NCI-H510A treated with DMSO at 0.1 percent for 48 hours (cell line): ENCODE measurements at regions not wholly inside any gene's neighbourhood (a gene's known extent, or its start where the extent isn't known, plus 50 kb on each side); places are given as distances from the start of the nearest gene placed in this dataset.
A peak's percentile ranks its signal among the peaks of the same experiment; 100 is the strongest.
"Not testable (repeated sequence)": the region's sequence is repeated elsewhere in the genome, so short reads cannot be mapped to it uniquely, and the experiment has no call there.

ENCODE experiments used
- DNase-seq: peaks from one replicate; lab custom pipeline; 2025; lab: John Stamatoyannopoulos, UW

DNA sequence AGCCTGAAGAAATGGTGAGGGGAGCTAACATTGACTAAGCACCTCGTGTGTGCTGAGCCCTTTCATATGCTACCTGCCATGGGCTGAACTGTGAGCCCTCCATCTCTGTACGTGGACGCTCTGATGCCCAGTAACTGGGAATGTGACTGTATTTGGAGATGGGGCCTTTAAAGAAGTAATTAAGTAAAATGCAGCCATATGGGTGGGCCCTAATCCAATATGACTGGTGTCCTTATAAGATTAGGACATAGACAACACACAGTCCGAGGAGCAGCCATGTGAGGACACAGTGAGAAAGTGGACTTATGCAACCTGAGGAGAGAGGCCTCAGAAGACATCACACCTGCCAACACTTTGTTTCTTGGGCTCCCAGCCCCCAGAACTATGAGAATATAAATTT is 92.7 kb upstream of the ATP1B1 start:
- DNase-seq: no peak

DNA sequence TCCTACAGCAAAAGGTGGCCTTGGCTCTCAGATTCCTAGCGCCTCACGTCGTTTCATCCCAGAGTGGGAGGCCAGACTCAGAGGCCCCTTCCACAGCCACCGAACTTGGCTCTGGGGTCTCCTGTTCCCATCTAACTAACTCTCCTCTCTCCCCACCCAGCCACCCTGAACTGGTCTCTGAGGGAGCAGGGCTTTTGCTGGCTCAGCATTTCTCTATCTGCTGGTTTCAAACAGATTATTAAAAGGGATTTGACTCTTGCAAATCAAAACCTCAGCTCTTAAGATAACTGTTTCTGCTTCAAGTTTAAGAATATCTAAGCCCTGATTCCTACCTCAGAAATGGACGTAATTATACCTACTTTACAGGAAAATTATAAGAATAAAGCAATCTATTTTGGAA is 91.0 kb upstream of the ATP1B1 start:
- DNase-seq: no peak

DNA sequence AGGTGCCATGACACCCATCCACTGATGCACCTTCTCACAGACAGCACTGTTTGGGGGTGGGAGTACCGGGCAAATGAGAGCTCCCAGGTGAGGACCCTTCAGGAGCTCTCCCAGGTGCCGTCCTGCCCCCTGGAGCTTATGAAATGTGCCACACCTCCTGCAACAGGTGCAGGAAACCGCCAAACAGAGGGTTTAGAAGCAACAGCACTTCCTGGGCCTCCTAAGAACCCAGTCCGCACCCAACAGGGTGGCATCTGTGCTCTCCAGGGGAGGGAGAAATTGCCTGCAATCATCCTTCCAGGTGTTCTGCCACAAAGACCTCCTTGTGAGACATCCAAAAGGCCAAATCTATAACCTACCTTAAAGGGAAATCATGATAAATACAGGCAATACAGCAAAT is 87.7 kb upstream of the ATP1B1 start:
- no peak for DNase-seq

DNA sequence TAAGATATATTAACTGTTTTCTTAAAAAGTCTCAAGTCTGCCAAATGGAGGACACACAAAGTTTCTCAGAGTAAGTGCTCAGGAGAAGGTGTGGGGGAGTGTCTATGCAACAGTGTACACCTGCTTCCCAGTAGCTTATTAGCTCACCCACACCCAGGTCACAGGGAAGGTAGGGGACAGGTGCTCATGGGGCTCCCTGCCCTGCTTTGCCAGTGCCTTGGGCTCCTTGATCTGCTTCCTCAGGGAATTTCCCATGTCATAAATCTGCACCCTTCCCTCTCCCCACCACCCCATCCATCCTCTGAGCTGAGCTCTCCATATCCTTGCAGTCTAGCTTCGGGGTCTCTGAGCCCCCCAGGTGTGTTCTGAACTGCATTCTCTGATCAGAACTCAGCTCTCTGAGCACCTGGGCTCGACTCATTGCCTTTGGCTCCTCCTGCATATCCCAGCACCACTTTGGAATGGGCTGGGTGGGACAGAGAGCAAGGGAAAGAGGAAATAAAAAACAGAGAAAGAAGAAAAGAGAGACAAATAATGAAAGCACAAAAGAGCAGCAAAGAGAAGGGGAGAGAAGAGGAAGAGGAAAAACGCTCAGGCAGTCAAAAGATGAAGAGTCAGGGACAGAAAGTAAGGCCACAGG is 87.0 kb upstream of the ATP1B1 start:
- DNase-seq: peak; percentile 23

DNA sequence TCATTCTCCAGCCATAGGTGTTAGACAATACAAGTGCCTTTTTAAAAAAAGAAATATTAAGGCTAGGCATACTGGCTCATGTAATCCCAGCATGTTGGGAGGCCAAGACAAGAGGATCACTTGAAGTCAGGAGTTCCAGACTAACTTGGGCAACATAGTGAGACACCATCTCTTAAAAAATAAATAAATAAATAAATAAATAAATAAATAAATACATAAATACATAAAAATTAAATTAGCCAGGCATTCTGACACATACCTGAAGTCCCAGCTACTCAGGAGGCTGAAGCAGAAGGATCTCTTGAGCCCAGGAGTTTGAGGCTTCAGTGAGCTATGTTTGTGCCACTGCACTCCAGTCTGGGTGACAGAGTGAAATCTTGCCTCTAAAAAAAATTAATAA is 85.8 kb upstream of the ATP1B1 start:
- DNase-seq: no peak

DNA sequence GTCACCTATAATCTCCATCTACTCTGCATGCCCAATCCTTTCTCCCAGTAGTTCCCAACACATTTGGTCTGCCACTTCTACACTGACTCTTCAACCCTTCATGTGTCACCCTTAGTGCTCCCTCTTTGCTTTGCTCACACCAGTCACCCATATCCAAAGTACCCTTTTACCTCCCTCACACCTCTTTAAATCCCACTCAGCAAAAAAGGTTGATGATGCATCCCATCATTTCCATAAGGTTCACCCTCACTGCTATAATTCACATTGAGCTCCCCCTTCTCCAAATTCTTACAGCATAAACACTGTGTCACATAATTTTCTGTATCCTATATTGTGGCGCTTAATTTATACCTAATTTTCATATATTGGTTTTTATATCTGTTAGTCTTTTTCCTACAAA is 83.8 kb upstream of the ATP1B1 start:
- DNase-seq: no peak

DNA sequence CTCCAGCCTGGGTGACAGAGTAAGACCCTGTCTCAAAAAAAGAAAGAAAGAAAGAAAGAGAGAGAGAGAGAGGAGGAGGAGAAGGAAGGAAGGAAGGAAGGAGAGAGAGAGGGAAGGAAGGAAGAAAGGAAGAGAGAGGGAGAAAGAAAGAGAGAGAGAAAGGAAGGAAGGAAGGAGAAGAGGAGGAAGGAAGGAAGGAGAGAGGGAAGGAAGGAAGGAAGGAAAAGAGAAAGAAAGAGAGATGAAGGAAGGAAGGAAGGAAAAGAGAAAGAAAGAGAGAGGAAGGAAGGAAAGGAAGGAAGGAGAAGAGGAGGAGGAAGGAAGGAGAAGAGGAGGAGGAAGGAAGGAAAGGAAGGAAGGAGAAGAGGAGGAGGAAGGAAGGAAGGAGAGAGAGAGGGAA is 82.2 kb upstream of the ATP1B1 start:
- no peak for DNase-seq

DNA sequence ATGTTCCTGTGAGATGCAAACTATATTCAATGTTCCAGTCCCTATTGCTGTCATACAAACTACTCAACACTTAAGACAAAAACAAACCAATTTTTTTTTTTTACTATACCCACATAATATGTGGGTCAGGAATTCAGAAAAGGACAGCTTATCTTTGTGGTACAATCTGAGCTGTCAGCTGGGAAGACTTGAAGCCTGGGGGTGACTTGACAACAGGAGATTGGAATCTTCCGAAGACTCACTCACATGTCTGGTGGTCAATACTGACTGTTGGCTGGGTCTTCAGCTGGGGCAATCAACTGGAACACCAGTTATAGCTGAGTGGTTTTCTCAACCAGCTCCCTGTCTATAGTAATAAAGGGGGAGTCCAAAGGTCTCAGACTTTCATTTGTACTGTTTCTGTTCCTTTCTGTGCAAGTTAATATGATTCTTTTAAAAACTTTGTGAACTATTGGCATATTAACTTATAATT is 81.7 kb upstream of the ATP1B1 start:
- DNase-seq: no peak

DNA sequence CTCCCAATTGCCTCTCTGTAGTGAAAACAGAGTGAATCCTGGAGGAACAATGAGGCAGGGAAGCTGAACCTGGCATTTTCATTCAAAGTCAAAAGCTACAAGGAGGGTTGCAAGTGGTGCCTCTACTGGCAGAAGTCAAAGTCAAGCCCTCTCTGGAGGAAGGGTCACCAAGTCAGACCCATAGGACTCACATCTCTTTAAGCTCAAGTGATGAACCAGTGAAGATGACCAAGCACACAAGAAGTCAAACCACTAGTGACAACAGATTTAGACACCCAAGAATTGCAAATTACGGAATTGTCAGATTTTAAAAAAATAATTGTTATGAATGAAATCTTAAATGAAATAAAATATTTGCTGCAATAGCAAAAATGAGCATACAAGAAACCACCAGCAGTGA is 81.1 kb upstream of the ATP1B1 start:
- no peak for DNase-seq

DNA sequence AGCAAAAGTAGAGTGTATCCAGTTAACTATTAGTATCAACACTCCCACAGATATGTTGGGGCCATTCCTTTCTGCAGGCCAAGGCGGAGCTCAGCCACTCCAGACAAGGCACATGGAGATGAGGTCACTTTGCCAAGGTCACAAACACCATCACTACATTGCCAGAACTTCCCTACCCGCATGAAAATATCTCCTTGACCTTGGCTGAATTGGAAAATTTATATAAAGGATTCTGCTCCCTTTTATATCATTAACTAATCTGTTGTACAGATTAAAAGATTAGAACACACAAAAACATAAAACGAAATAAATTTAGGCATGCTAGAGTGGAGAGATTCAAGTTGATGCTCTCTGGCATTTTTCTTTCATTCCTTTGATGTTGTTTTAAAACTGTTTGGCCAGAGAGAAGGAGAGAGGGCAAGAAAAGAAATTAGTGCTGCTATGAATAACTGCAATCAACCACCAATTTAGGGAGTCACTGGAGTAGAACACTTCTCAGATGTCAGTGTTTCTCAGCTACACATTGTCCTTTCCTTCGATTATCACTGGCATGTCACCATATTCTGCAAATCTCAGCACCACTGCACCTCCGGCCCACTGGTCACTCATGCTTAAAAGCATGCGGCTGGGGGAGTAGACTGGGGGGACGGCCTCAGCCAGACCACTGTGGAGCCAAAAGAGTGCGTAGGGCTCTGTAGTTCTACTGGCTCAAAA is 78.7 kb upstream of the ATP1B1 start:
- no peak for DNase-seq

DNA sequence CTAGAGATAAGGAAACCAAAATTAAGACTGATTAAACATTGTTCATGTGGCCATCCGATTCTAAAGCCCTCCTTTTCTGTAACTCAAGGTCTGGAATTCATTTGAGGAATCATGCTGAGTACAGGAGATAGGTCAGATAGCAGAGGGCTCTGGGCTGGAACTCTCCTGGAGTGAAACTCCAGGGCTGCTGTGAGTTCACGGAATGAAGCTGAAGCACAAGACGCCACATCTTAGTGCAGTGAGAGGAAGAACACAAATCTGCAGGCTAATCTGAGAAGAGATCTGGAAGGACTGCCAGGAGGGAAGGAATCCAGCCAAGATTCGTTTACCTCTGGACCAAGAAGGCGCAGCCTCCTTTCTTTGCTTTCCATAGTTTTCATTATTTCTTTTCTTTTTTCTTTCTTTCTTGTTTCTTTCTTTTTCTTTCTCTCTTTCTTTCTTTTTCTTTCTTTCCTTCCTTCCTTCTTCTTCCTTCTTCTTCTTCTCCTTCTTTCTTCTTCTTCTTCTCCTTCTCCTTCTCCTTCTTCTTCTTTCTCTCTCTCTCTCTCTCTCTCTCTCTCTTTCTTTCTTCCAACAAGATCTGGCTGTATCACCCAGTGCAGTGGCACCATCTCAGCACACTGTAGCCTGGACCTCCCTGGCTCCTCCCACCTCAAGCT is 74.8 kb upstream of the ATP1B1 start:
- no peak for DNase-seq

DNA sequence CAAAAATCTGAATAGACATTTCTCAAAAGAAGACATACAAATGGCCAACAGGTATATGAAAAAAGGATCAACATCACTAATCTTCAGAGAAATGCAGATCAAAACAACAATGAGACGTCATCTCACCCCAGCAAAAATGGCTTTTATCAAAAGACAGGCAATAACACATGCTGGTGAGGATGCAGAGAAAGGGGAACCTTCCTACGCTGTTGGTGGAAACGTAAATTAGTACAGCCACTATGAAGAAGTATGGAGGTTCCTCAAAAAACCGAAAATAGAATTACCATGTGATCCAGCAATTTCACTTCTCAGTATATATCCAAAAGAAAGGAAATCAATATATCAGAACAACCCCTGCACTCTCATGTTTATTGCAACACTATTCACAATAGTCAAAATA is 65.1 kb upstream of the ATP1B1 start:
- DNase-seq: no peak

DNA sequence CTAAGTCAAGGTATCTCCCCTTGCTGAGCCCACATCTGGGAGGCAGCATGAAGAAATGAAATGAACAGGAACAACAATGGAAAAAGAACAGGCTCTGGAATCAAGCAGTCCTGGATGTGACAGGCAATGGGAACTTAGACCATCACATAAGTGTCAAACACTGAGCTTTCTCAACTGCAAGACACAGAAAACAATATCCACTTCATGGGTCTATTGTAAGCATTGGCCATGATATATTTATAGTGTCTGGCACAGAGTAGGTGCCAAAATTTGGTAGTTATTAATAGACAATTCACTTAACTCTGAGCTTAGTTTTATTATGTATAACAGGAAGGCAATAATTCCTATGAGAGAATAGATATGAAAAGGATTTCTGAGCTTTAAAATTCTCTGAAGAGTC is 64.1 kb upstream of the ATP1B1 start:
- no peak for DNase-seq

DNA sequence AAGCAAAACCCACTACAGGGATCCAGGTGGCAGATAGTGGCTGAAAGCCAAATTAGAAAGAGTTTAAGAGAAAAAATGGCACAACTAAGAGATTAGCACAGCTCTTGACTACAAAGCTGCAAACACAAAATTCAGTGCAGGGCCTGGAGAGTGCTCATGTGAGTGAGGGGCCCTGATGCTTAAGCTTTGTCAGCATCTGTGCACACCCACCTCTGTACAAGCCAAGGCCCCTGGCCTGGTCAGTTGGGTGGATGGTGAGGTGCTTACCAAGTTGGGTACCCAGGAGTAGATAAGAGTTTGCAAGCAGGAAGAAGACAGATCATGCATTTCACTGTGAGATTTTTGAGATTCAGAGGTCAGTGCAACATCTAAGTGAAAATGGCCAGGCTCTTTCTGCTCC is 62.7 kb upstream of the ATP1B1 start:
- no peak for DNase-seq

DNA sequence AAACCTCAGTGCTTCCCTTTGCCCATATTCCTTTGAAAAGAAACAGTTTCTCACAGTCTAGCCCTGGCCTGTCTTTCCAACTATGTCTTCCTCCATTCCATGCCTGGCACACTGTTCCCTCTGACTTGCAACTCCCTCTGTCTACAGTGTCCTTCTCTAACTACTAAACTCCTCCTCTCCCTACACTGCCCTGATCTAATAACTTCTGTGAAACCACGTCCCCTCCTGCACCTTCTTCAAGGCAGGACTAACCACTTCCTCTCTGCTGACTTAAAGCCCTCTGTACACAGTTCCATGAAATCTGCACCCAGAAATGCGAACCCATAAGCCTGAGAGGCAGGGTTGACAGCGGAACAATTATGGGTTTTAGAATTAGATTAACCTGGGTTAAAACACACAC is 62.2 kb upstream of the ATP1B1 start:
- DNase-seq: no peak

DNA sequence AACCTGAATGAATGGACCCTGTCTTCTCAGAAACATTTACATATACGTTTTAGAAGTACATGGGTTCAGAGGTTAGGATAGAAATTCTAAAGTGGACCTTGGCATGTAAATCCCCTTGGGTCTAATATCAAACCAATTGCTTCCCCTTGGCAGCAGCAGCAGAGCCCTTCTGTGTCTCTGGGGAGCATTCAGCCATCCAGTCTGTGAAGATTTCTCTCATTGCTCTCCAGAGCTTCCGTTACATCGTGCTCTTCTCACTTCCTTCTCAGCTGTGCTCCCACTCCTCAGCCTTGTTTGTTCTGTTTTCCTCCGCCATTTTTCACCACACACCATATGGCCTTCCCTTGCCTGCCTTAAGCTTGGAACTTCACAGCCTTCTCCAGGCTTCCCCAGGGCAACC is 61.5 kb upstream of the ATP1B1 start:
- DNase-seq: no peak

DNA sequence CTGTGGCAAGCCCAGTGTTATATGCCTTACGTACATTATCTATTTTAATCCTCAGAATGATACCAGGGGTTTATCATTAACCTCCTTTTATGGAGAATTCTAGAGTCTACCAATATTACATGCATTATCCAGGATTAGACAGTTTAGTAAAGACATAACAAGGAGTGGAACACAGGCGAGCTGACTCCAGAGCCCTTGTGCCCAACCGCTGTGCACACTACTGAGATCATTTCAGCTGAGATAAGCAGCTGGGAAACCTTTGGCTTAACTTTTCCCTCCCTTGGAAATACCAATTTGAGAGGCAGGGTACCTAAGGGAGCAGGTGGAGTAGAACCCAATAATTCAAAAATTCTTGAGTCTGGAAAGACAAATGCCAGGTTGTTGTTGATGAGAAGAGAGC is 59.8 kb upstream of the ATP1B1 start:
- no peak for DNase-seq

DNA sequence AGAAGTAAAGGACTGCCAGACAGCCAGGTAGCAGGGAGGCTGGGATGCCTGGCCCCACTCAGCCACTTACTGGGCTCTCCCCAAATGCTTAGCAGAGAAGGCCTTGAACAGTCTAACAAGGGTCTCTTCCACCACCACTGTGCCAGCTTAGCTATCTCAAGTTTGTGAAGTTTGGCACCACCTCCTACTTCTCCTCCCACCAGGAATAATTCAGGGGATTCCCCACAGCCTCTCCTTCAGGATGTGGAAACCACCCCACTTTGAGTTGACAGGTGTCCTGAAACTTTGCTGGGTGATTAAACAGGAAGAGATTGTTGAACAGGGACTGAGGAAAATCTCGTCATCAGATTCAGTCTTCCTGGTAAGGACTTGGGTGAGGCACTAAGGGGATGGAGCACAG is 59.4 kb upstream of the ATP1B1 start:
- DNase-seq: no peak

DNA sequence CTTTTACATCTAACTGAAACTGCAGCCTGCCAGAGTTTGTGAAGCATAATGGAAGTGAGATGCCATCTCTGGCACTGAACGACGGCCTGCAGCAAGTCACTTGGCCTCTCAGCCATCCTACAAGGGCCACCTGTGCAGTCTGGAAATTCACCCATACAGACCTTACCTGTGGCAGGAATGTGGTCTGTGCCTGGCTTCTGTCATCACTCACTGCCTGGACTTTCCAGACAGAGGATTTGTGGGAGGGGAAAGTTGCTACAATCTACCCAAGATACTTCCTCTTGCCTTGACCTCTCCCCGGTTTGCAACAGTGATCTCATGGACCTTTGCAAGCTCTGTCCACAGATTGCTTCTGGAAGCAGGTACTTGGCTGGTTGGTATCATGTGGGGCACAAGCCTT is 58.4 kb upstream of the ATP1B1 start:
- DNase-seq: no peak

DNA sequence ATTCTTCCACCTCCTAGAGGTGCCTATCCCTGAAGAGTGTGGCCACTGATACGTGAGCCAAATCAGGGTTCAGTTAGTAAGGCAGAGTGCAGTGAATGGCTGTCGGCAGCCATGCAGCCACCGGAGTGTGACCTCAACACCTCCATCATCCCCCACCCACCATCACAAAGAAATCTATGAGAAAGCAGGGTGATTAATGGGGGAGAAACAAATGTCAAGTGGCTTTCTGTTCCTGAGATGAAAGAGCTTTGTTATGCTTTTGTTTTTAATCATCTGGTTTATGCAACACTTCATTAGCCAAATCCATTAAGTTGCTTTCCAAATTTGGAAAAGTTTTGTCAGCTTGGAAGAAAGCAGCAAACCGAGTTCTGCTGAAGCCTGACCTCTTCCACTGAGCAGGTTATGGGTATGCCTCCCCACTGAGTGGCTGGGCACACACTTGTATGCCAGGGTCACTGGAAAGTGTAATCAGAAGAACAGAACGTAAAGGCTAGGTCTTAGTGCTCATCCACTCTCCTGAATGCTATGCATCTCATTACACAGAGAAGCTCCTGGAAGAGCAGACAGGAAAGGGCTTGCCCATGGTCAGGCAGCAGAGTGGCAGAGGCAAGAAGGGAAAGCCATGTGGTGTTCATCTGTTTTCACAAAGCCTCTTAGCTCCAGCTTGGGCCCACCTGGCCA is 57.1 kb upstream of the ATP1B1 start:
- peak; percentile 31 for DNase-seq

DNA sequence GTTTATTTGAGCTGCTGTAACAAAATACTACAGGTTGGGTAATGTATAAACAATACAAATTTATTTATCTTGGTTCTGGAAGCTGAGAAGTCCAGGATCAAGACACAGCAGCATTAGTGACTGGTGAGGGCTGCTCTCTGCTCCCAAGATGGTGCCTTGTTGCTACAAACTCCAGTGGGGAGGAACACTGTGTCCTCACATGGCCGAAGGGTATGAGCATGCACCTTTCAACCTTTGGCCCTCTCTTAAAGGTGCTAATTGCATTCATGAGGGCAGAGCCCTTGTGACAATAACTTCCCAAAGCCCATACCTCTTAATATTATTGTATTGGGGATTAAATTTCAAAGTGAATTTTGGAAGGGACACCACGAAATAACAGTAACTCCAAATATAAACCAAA is 55.3 kb upstream of the ATP1B1 start:
- DNase-seq: no peak

DNA sequence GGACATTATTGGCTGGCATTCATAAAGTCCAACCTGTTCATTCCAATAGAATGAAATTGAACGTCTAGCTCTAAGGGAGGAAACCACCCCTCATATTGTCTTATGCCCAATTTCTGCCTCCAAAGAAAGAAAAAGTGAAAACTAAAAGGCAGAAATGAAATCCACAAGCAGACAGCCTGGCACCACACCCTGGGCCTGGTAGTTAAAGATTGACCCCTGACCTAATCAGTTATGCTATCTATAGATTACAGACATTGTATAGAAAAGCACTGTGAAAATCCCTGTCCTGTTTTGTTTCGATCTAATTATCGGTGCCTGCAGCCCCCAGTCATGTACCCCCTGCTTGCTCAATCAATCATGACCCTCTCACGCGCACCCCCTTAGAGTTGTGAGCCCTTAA is 54.3 kb upstream of the ATP1B1 start:
- not testable (repeated sequence) for DNase-seq

DNA sequence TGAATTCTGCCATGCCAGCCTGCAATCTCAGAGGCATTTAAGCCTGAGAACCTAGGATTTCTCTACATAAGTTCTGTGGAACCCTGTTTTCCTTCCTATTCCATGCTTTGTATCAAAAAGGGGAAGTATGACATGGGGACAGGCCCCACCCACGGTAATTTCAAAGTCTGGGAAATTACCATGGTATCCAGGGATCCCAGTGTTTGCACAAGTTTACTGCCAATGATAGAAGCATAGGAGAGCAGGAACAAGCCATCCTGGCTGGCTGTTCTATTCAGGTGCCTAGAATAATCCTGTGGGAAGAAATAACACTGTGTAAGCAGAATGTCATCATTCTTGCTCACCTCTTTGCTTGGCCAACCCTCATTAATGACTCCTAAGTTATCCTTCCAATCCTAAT is 53.8 kb upstream of the ATP1B1 start:
- DNase-seq: no peak
